CD4-positive, alpha-beta T cell (primary cell): ENCODE measurements at regions not wholly inside any gene's neighbourhood (a gene's known extent, or its start where the extent isn't known, plus 50 kb on each side); places are given as distances from the start of the nearest gene placed in this dataset.

Source experiments
- ATAC-seq: fragments of 200-7000 bp; cut with Tn5 transposase; one replicate; pipeline ENCODE4 v1.10.0; 2022; ENCODE audit warnings: mild to moderate bottlenecking; ENCODE audit not compliant: poor library complexity
- CTCF ChIA-PET: fragments of 350-600 bp; sonication (Branson Sonifier 250); formaldehyde crosslinking; loops from one replicate; lab custom pipeline; 2021; ENCODE audit warnings: antibody characterized with exemption, inconsistent platforms; lab: Charles Lee
- POLR2A ChIA-PET: fragments of 350-600 bp; sonication (Branson Sonifier 250); formaldehyde crosslinking; loops from one replicate; lab custom pipeline; 2021; ENCODE audit warnings: antibody characterized with exemption, inconsistent platforms; lab: Charles Lee
- DNase-seq, 14 experiments: peaks; one replicate each; pipeline ENCODE4 v3.0.0-alpha.2; 2013 to 2020; ENCODE audit warnings: mixed read lengths in 2 of 14
- H3K27ac ChIP-seq, 2 donors: one replicate each; pipeline versions ENCODE4 v1.5.1 to v1.7.0; 2013; ENCODE audit warnings: low read length in 2 of 2, low read depth in 1 of 2, mild to moderate bottlenecking in 1 of 2
- H3K27me3 ChIP-seq, 2 experiments: 1 replicate in 1 of 2; 2 replicates in 1 of 2; pipeline versions ENCODE4 v1.6.1 to v1.7.0; 2013; ENCODE audit warnings: low read length in 2 of 2, control low read depth in 1 of 2, mild to moderate bottlenecking in 1 of 2, moderate library complexity in 1 of 2; ENCODE audit not compliant: insufficient read depth in 2 of 2, control insufficient read depth in 1 of 2
- H3K36me3 ChIP-seq: one replicate; pipeline ENCODE4 v1.6.1; 2013; ENCODE audit warnings: low read length, control low read depth; ENCODE audit not compliant: insufficient read depth
- H3K4me1 ChIP-seq: one replicate; pipeline ENCODE4 v1.6.1; 2013; ENCODE audit warnings: low read length, control low read depth; ENCODE audit not compliant: insufficient read depth
- H3K4me3 ChIP-seq: one replicate; pipeline ENCODE4 v1.5.1; 2013; ENCODE audit warnings: mild to moderate bottlenecking, low read length, moderate library complexity
- H3K9me3 ChIP-seq, 2 experiments: 1 replicate in 1 of 2; 2 replicates in 1 of 2; pipeline versions ENCODE4 v1.6.1 to v1.7.0; 2013; ENCODE audit warnings: low read length in 2 of 2, mild to moderate bottlenecking in 2 of 2, control low read depth in 1 of 2, moderate library complexity in 1 of 2; ENCODE audit not compliant: control insufficient read depth in 1 of 2, insufficient read depth in 1 of 2
- H3K27ac Mint-ChIP-seq: one replicate; pipeline ENCODE4 v1.8.0; 2020; ENCODE audit warnings: mixed read lengths
- H3K27me3 Mint-ChIP-seq: one replicate; pipeline ENCODE4 v1.8.0; 2021; ENCODE audit warnings: mixed read lengths
- H3K36me3 Mint-ChIP-seq: one replicate; pipeline ENCODE4 v1.8.0; 2021; ENCODE audit warnings: low read depth, mixed read lengths
- H3K4me1 Mint-ChIP-seq: one replicate; pipeline ENCODE4 v1.8.0; 2021; ENCODE audit warnings: low read depth, mixed read lengths
- H3K4me3 Mint-ChIP-seq: one replicate; pipeline ENCODE4 v1.8.0; 2020; ENCODE audit warnings: mild to moderate bottlenecking, mixed read lengths
- H3K9me3 Mint-ChIP-seq: one replicate; pipeline ENCODE4 v1.8.0; 2020; ENCODE audit warnings: mixed read lengths
- CTCF ChIP-seq: fragments of 200-600 bp; IDR thresholded peaks from one replicate; pipeline ENCODE4 v1.8.0; 2022; ENCODE audit warnings: antibody characterized with exemption, mild to moderate bottlenecking
- intact Hi-C, 2 experiments: fragments of 100-400 bp; cut with DNase I in 1 of 2; cut with micrococcal nuclease in 1 of 2; formaldehyde crosslinking; loops; one replicate each; pipeline versions ENCODE4 v1.15.1 to v1.9.0; 2023 to 2025; cut with DNase I, micrococcal nuclease

DNA sequence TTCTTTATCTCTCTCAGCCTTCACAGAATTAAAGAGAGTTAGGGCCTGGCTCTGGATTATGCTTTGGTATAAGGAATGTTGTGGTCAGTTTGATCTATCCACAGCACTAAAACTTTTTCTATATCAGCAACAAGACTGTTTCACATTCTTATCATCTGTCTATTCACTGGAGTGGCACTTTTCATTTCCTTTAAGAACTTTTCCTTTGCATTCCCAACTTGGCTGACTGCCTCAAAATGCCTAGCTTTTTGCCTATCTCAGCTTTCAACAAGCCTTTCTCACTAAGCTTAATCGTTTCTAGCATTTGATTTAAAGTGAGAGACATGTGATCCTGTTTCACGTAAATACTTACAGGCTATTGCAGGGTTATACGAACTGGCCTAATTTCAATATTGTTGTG, 471.8 kb downstream of the GBE1 start:
- CTCF ChIA-PET, result no interaction called here
- intact Hi-C loops, result no loop called here
- ATAC-seq (no peak), DNase-seq (no peak)
- Histone ChIP-seq H3K9me3 (no peaks in the 10 kb centered on the region), H3K27ac (no peak overlapping the region), H3K4me3 (no peak overlapping the region), H3K27me3 (no peaks in the 10 kb centered on the region), H3K36me3 (no peaks in the 10 kb centered on the region), H3K4me1 (no peaks in the 10 kb centered on the region)
- Mint-ChIP-seq H3K4me3 (no peak overlapping the region), H3K27me3 (no peaks in the 10 kb centered on the region), H3K36me3 (no peaks in the 10 kb centered on the region), H3K4me1 (no peaks in the 10 kb centered on the region), H3K27ac (no peak overlapping the region), H3K9me3 (no peaks in the 10 kb centered on the region)
- POLR2A ChIA-PET, result no interaction called here
- TF ChIP-seq CTCF, result no peak

DNA sequence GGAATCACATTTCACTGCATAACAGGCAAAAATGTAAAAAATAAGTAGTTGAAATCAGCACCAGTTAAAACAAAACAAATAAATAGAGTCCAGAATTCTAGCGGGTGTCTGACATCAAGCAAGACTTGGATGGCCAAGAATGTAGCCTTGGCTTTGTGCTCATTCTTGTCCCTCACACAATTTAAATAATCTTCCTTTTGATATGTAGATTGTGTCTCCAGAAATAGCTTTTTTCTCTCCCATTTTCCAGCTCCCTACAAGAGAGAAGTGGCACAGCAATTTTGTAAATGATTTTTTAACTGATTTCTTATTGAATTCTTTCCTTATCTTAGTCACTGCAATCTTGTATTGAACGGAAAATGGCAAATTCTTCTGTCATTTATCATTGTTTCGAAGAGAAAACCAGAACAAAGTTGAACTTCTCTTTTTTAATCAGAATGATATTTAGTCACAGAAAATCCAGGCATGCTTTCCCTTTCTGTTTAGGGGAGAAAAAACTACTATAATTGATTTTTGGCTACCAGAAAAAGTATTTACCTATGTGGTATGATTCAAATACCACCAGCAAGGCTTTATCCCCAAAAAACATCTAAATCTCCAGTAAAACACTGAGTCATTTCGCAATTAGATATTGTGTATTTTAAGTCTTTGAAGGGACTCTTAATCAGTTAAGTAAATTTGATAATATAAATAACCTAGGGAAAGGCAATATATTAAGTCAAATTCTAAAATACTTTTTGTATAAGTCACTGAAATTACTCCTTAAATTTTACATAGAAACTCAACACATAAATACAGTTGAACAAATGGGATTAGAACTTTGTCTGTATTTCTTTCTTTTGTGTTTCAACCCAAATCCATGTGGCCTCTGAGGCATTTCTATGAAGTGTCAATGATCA, 481.7 kb downstream of the GBE1 start:
- Histone ChIP-seq H3K27me3 (no peaks in the 10 kb centered on the region), H3K9me3 (peaks cover 0 to 8% of the 10 kb centered on the region in 2 experiments), H3K36me3 (no peaks in the 10 kb centered on the region), H3K4me1 (no peaks in the 10 kb centered on the region), H3K27ac (no peak overlapping the region), H3K4me3 (no peak overlapping the region)
- ATAC-seq (no peak), DNase-seq (no peak)
- TF ChIP-seq CTCF, result no peak
- no peaks in the 10 kb centered on the region for H3K27me3 Mint-ChIP-seq
- H3K27ac Mint-ChIP-seq, result no peak overlapping the region
- POLR2A ChIA-PET, result no interaction called here
- H3K9me3 Mint-ChIP-seq, result peaks cover 3% of the 10 kb centered on the region
- no peaks in the 10 kb centered on the region for H3K4me1 Mint-ChIP-seq
- intact Hi-C loops, result no loop called here
- CTCF ChIA-PET, result interaction anchor here (0.7 kb wide), 1 partner anchor 698 kb away, joined by 3 read pairs; no protein-coding TSS in a partner anchor
- H3K36me3 Mint-ChIP-seq, result no peaks in the 10 kb centered on the region
- no peak overlapping the region for H3K4me3 Mint-ChIP-seq

DNA sequence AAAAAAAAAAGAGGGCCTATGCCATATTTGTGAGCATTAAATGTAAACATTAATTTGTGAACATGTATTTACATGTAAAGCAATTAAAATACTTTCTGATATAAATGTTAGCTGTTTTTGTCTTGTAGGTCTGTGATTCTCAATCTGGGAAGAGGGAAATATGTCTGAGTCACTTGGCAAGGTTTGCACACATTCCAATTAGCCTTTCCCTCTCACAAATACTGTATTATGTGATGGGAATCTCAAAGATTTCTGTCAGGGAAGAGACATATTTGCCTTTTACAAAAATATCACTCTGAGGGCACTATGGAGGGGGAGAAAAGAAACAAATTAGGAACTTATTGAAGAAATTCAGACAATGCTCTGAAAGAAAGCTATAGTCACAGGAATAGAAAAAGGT, 483.6 kb downstream of the GBE1 start:
- POLR2A ChIA-PET, result no interaction called here
- no peaks in the 10 kb centered on the region for H3K4me1 Mint-ChIP-seq
- no peak overlapping the region for H3K4me3 Mint-ChIP-seq
- Histone ChIP-seq H3K4me1 (no peaks in the 10 kb centered on the region), H3K36me3 (no peaks in the 10 kb centered on the region), H3K9me3 (peaks cover 0 to 8% of the 10 kb centered on the region in 2 experiments), H3K4me3 (no peak overlapping the region), H3K27ac (no peak overlapping the region), H3K27me3 (no peaks in the 10 kb centered on the region)
- peaks cover 3% of the 10 kb centered on the region for H3K9me3 Mint-ChIP-seq
- H3K27ac Mint-ChIP-seq, result no peak overlapping the region
- no peaks in the 10 kb centered on the region for H3K36me3 Mint-ChIP-seq
- TF ChIP-seq CTCF, result no peak
- ATAC-seq (no peak), DNase-seq (no peak)
- no peaks in the 10 kb centered on the region for H3K27me3 Mint-ChIP-seq
- CTCF ChIA-PET, result no interaction called here
- intact Hi-C loops, result no loop called here
